HepG2 (cell line): ENCODE measurements at regions not wholly inside any gene's neighbourhood (a gene's known extent, or its start where the extent isn't known, plus 50 kb on each side); places are given as distances from the start of the nearest gene placed in this dataset.

Source experiments
- ATAC-seq: fragments of 200-7000 bp; cut with Tn5 transposase; 3 replicates; pipeline ENCODE4 v1.9.1; 2020; ENCODE audit warnings: mild to moderate bottlenecking, moderate library complexity
- BruUV-seq: library from RNA; stranded (reverse); fragments of 400-500 nt; replicated peaks from 2 replicates; lab custom pipeline; 2021; lab: Mats Ljungman, UMichigan
- CTCF ChIA-PET: fragments of 300-600 bp; formaldehyde crosslinking; extraction: SDS; loops from one replicate; lab custom pipeline; 2021; ENCODE audit warnings: low total read pairs, inconsistent platforms, low intra/inter-chr PET ratio; lab: Yijun Ruan, JAX
- POLR2A ChIA-PET: fragments of 350-600 bp; sonication (Branson Sonifier 250); formaldehyde crosslinking; loops from one replicate; lab custom pipeline; 2020; ENCODE audit warnings: antibody characterized with exemption, inconsistent platforms; lab: Yijun Ruan, JAX
- DNase-seq: peaks from one replicate; pipeline ENCODE4 v3.0.0-alpha.2; 2015; ENCODE audit warnings: low spot score
- FAIRE-seq: peaks from 3 replicates; lab custom pipeline; 2011; peaks lifted over from hg19 to GRCh38; lab: Jason Lieb, UNC
- H2AFZ ChIP-seq: one replicate; pipeline ENCODE4 v1.6.1; 2011; ENCODE audit warnings: low read length, inconsistent platforms
- H3K27ac ChIP-seq: fragments of 300-600 bp; 3 replicates; pipeline ENCODE4 v1.8.0; 2011; ENCODE audit warnings: mixed run types, mild to moderate bottlenecking, mixed read lengths, low read length, inconsistent platforms; ENCODE audit not compliant: insufficient read depth; ENCODE audit errors: extremely low read length
- H3K27me3 ChIP-seq, 2 experiments: fragments of 200-600 bp in 1 of 2; 2 replicates in 1 of 2; 3 replicates in 1 of 2; pipeline versions ENCODE4 v1.6.0 to v1.8.0; 2011; ENCODE audit warnings: low read length in 2 of 2, mild to moderate bottlenecking in 2 of 2, moderate library complexity in 2 of 2, inconsistent platforms in 1 of 2; ENCODE audit not compliant: insufficient read depth in 2 of 2, control insufficient read depth in 1 of 2
- H3K36me3 ChIP-seq, 2 experiments: fragments of 200-600 bp in 1 of 2; replicated peaks in 1 of 2; 2 replicates in 1 of 2; 3 replicates in 1 of 2; pipeline versions ENCODE4 v1.5.1 to v1.8.0; 2011; ENCODE audit warnings: low read length in 2 of 2, inconsistent platforms in 1 of 2; ENCODE audit not compliant: insufficient read depth in 2 of 2, control insufficient read depth in 1 of 2
- H3K4me1 ChIP-seq: 2 replicates; pipeline ENCODE4 v1.5.1; 2012; ENCODE audit warnings: low read length, inconsistent platforms; ENCODE audit not compliant: insufficient read depth
- H3K4me2 ChIP-seq: 2 replicates; pipeline ENCODE4 v1.6.0; 2011; ENCODE audit warnings: low read depth, low read length, inconsistent platforms
- H3K4me3 ChIP-seq, 3 experiments: fragments of 200-600 bp in 1 of 3; sonication (generic), shearing (Covaris generic) in 1 of 3; replicated peaks in 1 of 3; 2 replicates each; pipeline ENCODE4 v1.5.1; 2011 to 2016; ENCODE audit warnings: low read length in 3 of 3, inconsistent platforms in 2 of 3, low read depth in 2 of 3, mild to moderate bottlenecking in 2 of 3, control low read depth in 1 of 3, mixed read lengths in 1 of 3; ENCODE audit not compliant: insufficient read depth in 1 of 3
- H3K79me2 ChIP-seq: one replicate; pipeline ENCODE4 v1.6.1; 2011; ENCODE audit warnings: low read length, inconsistent platforms; ENCODE audit not compliant: insufficient read depth
- H3K9ac ChIP-seq: 2 replicates; pipeline ENCODE4 v1.6.0; 2011; ENCODE audit warnings: mild to moderate bottlenecking, low read depth, low read length, inconsistent platforms; ENCODE audit not compliant: insufficient read depth
- H3K9me3 ChIP-seq: 2 replicates; pipeline ENCODE4 v1.5.1; 2012; ENCODE audit warnings: mild to moderate bottlenecking, low read length
- H4K20me1 ChIP-seq: 2 replicates; pipeline ENCODE4 v1.6.0; 2011; ENCODE audit warnings: inconsistent platforms, mild to moderate bottlenecking, low read length, moderate library complexity; ENCODE audit not compliant: insufficient read depth
- ARNTL ChIP-seq: sonication (generic); formaldehyde crosslinking; IDR thresholded peaks from 2 replicates; pipeline ENCODE4 v1.4.0; 2020; ENCODE audit warnings: mild to moderate bottlenecking, missing genetic modification reagents
- GFI1 ChIP-seq: sonication (generic); formaldehyde crosslinking; IDR thresholded peaks from 2 replicates; pipeline ENCODE4 v1.5.0; 2020; ENCODE audit warnings: missing genetic modification reagents, mild to moderate bottlenecking, borderline replicate concordance
- HOXA5 ChIP-seq: sonication (generic); formaldehyde crosslinking; IDR thresholded peaks from 2 replicates; pipeline ENCODE4 v1.4.0; 2020; ENCODE audit warnings: missing genetic modification reagents
- KAT7 ChIP-seq: IDR thresholded peaks from 2 replicates; pipeline ENCODE4 v1.6.1; 2018; ENCODE audit warnings: borderline replicate concordance, missing compliant biosample characterization
- LCORL ChIP-seq, 2 experiments: fragments of 450-650 bp in 1 of 2; sonication (generic) in 1 of 2; formaldehyde crosslinking in 1 of 2; IDR thresholded peaks; 2 replicates each; pipeline versions ENCODE4 v1.5.0 to v1.6.1; 2017 to 2020; ENCODE audit warnings: antibody characterized with exemption in 1 of 2, missing genetic modification reagents in 1 of 2
- SIX1 ChIP-seq: sonication (generic); formaldehyde crosslinking; IDR thresholded peaks from 2 replicates; pipeline ENCODE4 v1.4.0; 2020; ENCODE audit warnings: missing genetic modification reagents, borderline replicate concordance
- U2AF2 ChIP-seq: fragments of 200-400 bp; formaldehyde crosslinking; IDR thresholded peaks from 2 replicates; pipeline ENCODE4 v1.6.1; 2017; ENCODE audit warnings: low read depth, mild to moderate bottlenecking, low read length
- YEATS2 ChIP-seq: sonication (generic); formaldehyde crosslinking; IDR thresholded peaks from 2 replicates; pipeline ENCODE4 v1.4.0; 2020; ENCODE audit warnings: missing genetic modification reagents, borderline replicate concordance
- ZFP36L2 ChIP-seq: sonication (generic); formaldehyde crosslinking; IDR thresholded peaks from 2 replicates; pipeline ENCODE4 v1.4.0; 2020; ENCODE audit warnings: missing genetic modification reagents
- ZNF138 ChIP-seq: sonication (generic); formaldehyde crosslinking; IDR thresholded peaks from 2 replicates; pipeline ENCODE4 v1.5.0; 2020; ENCODE audit warnings: mild to moderate bottlenecking, low read depth, missing genetic modification reagents
- ZNF263 ChIP-seq: sonication (generic); formaldehyde crosslinking; IDR thresholded peaks from 2 replicates; pipeline ENCODE4 v1.4.0; 2020; ENCODE audit warnings: missing genetic modification reagents
- ZNF543 ChIP-seq: sonication (generic); formaldehyde crosslinking; IDR thresholded peaks from 2 replicates; pipeline ENCODE4 v1.4.0; 2020; ENCODE audit warnings: mild to moderate bottlenecking, missing genetic modification reagents
- ZNF549 ChIP-seq: sonication (generic); formaldehyde crosslinking; IDR thresholded peaks from 2 replicates; pipeline ENCODE4 v1.5.0; 2020; ENCODE audit warnings: missing genetic modification reagents
- ZNF674 ChIP-seq: sonication (generic); formaldehyde crosslinking; IDR thresholded peaks from 2 replicates; pipeline ENCODE4 v1.5.0; 2020; ENCODE audit warnings: low read depth, mild to moderate bottlenecking, missing genetic modification reagents
- WGBS: methylation state at CpG from one replicate; pipeline ENCODE4 v1.1.6; 2017; ENCODE audit warnings: low lambda C conversion rate; 5-methylcytosine and 5-hydroxymethylcytosine counted together
- in situ Hi-C: cut with HindIII; loops from 2 replicates; pipeline ENCODE4 v1.10.0; 2017; ENCODE audit warnings: low pct_unique_long_range_greater_than_20kb; ENCODE audit not compliant: extremely low pct_ligation_motif_present
- intact Hi-C: fragments of 100-400 bp; cut with micrococcal nuclease; formaldehyde crosslinking; loops from one replicate; pipeline ENCODE4 v1.10.0; 2022; ENCODE audit not compliant: unreplicated experiment
- TF ChIP-seq, protein P1 (sequence below): sonication (generic); formaldehyde crosslinking; IDR thresholded peaks from 2 replicates; pipeline ENCODE4 v1.5.0; 2020; ENCODE audit warnings: mild to moderate bottlenecking, missing genetic modification reagents

DNA sequence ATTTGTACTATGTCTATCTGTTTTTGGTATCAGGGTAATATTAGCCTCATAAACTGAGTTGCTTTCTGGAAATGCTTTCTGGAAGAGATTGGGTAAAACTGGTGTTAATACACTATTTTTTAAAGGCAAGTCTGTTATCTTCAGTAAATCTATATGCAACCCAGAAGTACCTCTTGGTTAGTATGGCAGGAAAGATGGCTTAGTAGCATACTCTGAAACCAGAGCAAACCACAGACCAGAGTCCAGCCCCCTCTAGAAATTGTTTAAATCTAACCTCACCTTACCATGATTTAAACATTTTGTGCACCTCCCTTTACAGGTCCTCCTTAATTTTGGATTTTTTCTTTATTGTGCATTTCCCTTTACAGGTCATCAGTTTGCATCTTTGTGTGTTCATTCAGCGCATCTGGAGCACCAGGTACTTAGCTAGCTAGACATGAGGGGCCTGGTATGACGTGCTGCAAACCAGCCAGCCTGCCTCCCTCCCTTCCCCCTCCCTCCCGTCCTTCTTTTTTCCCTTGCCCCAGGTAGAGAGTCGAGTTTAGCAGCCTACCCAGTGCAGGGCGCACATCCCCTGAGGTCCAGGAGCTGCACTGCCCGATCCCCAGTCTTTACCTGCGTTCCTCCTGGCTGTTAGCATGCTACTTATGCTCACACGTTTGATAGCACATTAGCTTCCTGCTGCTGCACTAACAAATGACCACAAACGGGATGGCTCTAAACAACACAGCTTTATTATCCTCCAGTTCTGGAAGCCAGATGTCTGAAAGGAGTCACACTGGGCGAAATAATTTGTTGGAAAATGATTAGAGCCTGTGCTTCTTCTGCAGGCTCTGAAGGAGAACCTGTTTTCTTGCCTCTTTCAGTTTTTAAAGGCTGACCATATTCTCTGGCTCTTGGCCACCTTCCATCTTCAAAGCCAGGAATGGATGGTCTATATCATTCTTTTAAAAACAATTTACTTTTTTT, 299.9 kb upstream of the HABP2 start:
- Histone ChIP-seq H4K20me1 (no peaks in the 10 kb centered on the region), H3K4me3 (no peak overlapping the region), H3K4me2 (no peak overlapping the region)
- ATAC-seq (no peak), FAIRE-seq (no peak)
- TF ChIP-seq YEATS2 (CRISPR knock-in tag) (no peak), ZNF138 (CRISPR knock-in tag) (no peak), ZFP36L2 (CRISPR knock-in tag) (no peak), ZNF674 (CRISPR knock-in tag) (no peak), HOXA5 (no peak), ARNTL (CRISPR knock-in tag) (no peak), ZNF549 (CRISPR knock-in tag) (no peak)
- TF ChIP-seq, all 625 proteins: peak for 0
- Histone ChIP-seq H3K4me1 (peaks cover 6% of the 10 kb centered on the region; the same call in 1 of the 2 replicates), H3K9ac (no peak overlapping the region), H3K36me3 (no peaks in the 10 kb centered on the region), H3K79me2 (no peaks in the 10 kb centered on the region), H3K27me3 (peaks cover 0 to 8% of the 10 kb centered on the region in 2 experiments; a peak in 2 of 5 replicates), H3K27ac (no peak overlapping the region), H2AFZ (no peak overlapping the region), H3K9me3 (no peaks in the 10 kb centered on the region)
- WGBS: 8% methylated on average over 10 of the region's 10 CpGs
- POLR2A ChIA-PET: no interaction called here
- no peak for DNase-seq
- CTCF ChIA-PET: no interaction called here
- intact Hi-C loops: no loop called here
- in situ Hi-C loops: no loop called here
- no TSS peak for BruUV-seq

DNA sequence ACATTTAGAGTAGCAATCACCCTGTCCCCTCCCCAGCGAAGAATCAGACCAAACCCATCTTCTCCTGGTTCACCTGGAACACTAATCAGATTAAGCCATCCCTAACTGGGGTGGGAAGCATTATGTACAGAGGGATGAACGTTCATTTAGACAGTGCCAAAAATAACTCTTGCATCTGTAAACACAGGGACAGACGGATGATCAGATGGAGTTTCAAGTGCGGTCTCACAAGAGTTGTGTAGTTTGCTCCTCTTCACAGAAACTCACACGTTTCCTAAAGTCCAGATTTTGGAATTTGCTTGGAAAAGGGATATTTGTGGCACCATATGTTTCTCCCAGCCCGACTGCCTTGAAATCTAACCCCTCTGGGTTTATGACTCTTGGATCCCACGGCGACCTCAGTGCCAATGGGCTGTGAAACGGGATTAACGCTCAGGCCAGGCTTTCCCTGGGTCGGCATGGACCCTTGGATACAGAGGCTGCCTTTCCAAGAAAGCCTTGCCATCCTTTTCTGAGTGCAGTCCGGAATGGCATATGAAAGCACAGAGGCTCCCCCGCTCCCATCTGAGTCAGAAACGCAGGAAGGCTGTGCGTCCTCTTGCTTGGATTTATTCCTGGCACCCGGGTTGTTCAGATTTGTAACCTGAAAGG, 293.2 kb upstream of the HABP2 start:
- Histone ChIP-seq H3K4me1 (peaks cover 10% of the 10 kb centered on the region; the same call in 1 of the 2 replicates), H3K9me3 (no peaks in the 10 kb centered on the region), H3K36me3 (no peaks in the 10 kb centered on the region), H3K4me2 (no peak overlapping the region), H3K27me3 (peaks cover 0 to 48% of the 10 kb centered on the region in 2 experiments; a peak in 4 of 5 replicates), H2AFZ (no peak overlapping the region), H4K20me1 (no peaks in the 10 kb centered on the region), H3K79me2 (no peaks in the 10 kb centered on the region), H3K4me3 (no peak overlapping the region), H3K9ac (no peak overlapping the region), H3K27ac (no peak overlapping the region)
- in situ Hi-C loops (no loop called here), intact Hi-C loops (no loop called here)
- FAIRE-seq: no peak
- ATAC-seq: no peak
- BruUV-seq: no TSS peak
- ChIA-PET CTCF (no interaction called here), POLR2A (no interaction called here)
- 24% methylated on average over 11 of the region's 16 CpGs for WGBS
- DNase-seq: no peak
- TF ChIP-seq U2AF2: no peak
- TF ChIP-seq LCORL (IDR thresholded peaks at IDR 0.05): no peak
- no peak for TF ChIP-seq LCORL (CRISPR knock-in tag; IDR thresholded peaks at IDR 0.05)
- no peak for TF ChIP-seq GFI1 (CRISPR knock-in tag)
- TF ChIP-seq SIX1 (CRISPR knock-in tag): no peak
- TF ChIP-seq, protein P1, sequence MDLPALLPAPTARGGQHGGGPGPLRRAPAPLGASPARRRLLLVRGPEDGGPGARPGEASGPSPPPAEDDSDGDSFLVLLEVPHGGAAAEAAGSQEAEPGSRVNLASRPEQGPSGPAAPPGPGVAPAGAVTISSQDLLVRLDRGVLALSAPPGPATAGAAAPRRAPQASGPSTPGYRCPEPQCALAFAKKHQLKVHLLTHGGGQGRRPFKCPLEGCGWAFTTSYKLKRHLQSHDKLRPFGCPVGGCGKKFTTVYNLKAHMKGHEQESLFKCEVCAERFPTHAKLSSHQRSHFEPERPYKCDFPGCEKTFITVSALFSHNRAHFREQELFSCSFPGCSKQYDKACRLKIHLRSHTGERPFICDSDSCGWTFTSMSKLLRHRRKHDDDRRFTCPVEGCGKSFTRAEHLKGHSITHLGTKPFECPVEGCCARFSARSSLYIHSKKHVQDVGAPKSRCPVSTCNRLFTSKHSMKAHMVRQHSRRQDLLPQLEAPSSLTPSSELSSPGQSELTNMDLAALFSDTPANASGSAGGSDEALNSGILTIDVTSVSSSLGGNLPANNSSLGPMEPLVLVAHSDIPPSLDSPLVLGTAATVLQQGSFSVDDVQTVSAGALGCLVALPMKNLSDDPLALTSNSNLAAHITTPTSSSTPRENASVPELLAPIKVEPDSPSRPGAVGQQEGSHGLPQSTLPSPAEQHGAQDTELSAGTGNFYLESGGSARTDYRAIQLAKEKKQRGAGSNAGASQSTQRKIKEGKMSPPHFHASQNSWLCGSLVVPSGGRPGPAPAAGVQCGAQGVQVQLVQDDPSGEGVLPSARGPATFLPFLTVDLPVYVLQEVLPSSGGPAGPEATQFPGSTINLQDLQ (CRISPR knock-in tag): no peak
- TF ChIP-seq ZNF543: no peak
- TF ChIP-seq KAT7 (CRISPR knock-in tag): no peak
- no peak for TF ChIP-seq ZNF263
